B cell (primary cell): ENCODE measurements at regions not wholly inside any gene's neighbourhood (a gene's known extent, or its start where the extent isn't known, plus 50 kb on each side); places are given as distances from the start of the nearest gene placed in this dataset.

ENCODE experiments used
- EZH2 ChIP-seq: IDR thresholded peaks from 2 replicates; pipeline ENCODE4 v1.6.1; 2012; ENCODE audit warnings: borderline replicate concordance, low read depth, mild to moderate bottlenecking, moderate library complexity, low read length; ENCODE audit not compliant: insufficient read depth, poor library complexity, severe bottlenecking
- TF ChIP-seq, protein P1 (sequence below): fragments of 200-600 bp; IDR thresholded peaks from one replicate; pipeline ENCODE4 v1.8.0; 2022; ENCODE audit warnings: antibody characterized with exemption, mild to moderate bottlenecking

DNA sequence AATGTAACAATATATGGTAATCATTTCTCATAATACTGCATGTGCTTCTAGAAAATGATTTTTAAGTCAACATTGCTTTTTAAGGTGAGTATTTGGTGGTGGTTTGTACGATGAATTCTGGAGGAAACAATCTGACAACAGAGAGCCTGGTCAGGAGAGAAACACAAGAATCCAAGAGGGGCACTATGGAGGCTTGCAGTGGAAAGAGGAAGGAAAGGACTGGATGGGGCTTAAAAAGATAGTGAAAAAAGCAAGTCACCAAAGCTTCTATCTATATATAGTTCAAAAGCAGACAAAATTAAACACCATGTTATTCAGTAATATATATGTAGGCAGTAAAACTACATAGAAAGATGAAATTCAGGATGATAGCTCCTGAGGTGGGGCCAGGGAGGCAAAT is 109.4 kb upstream of the SERTAD2 start:
- TF ChIP-seq, protein P1, sequence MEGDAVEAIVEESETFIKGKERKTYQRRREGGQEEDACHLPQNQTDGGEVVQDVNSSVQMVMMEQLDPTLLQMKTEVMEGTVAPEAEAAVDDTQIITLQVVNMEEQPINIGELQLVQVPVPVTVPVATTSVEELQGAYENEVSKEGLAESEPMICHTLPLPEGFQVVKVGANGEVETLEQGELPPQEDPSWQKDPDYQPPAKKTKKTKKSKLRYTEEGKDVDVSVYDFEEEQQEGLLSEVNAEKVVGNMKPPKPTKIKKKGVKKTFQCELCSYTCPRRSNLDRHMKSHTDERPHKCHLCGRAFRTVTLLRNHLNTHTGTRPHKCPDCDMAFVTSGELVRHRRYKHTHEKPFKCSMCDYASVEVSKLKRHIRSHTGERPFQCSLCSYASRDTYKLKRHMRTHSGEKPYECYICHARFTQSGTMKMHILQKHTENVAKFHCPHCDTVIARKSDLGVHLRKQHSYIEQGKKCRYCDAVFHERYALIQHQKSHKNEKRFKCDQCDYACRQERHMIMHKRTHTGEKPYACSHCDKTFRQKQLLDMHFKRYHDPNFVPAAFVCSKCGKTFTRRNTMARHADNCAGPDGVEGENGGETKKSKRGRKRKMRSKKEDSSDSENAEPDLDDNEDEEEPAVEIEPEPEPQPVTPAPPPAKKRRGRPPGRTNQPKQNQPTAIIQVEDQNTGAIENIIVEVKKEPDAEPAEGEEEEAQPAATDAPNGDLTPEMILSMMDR = no peak
- TF ChIP-seq EZH2 = no peak
